Keratinocyte (primary cell): ENCODE measurements at regions not wholly inside any gene's neighbourhood (a gene's known extent, or its start where the extent isn't known, plus 50 kb on each side); places are given as distances from the start of the nearest gene placed in this dataset.

Experiments
- DNase-seq: peaks from one replicate; pipeline ENCODE4 v3.0.0-alpha.2; 2011; ENCODE audit warnings: low read depth, missing footprints, low spot score
- FAIRE-seq: peaks from 2 replicates; lab custom pipeline; 2011; peaks lifted over from hg19 to GRCh38; lab: Jason Lieb, UNC
- H2AFZ ChIP-seq: 2 replicates; pipeline ENCODE4 v1.6.0; 2012; ENCODE audit warnings: low read length, control low read depth, inconsistent platforms; ENCODE audit not compliant: control insufficient read depth
- H3K27ac ChIP-seq: 2 replicates; pipeline ENCODE4 v1.5.1; 2011; ENCODE audit warnings: low read length; ENCODE audit not compliant: control insufficient read depth, insufficient read depth
- H3K27me3 ChIP-seq: 3 replicates; pipeline ENCODE4 v1.6.0; 2011; ENCODE audit warnings: low read length; ENCODE audit not compliant: control insufficient read depth, insufficient read depth; ENCODE audit errors: extremely low read depth
- H3K36me3 ChIP-seq, 2 experiments: 2 replicates in 1 of 2; 3 replicates in 1 of 2; pipeline ENCODE4 v1.5.1; 2011; ENCODE audit warnings: low read length in 2 of 2, mild to moderate bottlenecking in 1 of 2; ENCODE audit not compliant: control insufficient read depth in 2 of 2, insufficient read depth in 2 of 2; ENCODE audit errors: extremely low read depth in 1 of 2
- H3K4me1 ChIP-seq: 3 replicates; pipeline ENCODE4 v1.5.1; 2011; ENCODE audit warnings: low read length; ENCODE audit not compliant: control insufficient read depth, insufficient read depth; ENCODE audit errors: extremely low read depth
- H3K4me2 ChIP-seq: 3 replicates; pipeline ENCODE4 v1.6.0; 2011; ENCODE audit warnings: low read depth, low read length; ENCODE audit not compliant: control insufficient read depth, insufficient read depth; ENCODE audit errors: extremely low read depth
- H3K4me3 ChIP-seq, 3 experiments: fragments of 200-600 bp in 1 of 3; sonication (generic) in 1 of 3; 2 replicates in 2 of 3; 3 replicates in 1 of 3; pipeline ENCODE4 v1.5.1; 2011 to 2016; ENCODE audit warnings: low read length in 3 of 3, mild to moderate bottlenecking in 3 of 3, control low read depth in 2 of 3, inconsistent platforms in 1 of 3, low read depth in 1 of 3, mixed read lengths in 1 of 3, mixed run types in 1 of 3, moderate library complexity in 1 of 3; ENCODE audit not compliant: control insufficient read depth in 2 of 3, insufficient read depth in 2 of 3; ENCODE audit errors: extremely low read depth in 1 of 3
- H3K79me2 ChIP-seq: 2 replicates; pipeline ENCODE4 v1.6.0; 2012; ENCODE audit warnings: low read length; ENCODE audit not compliant: control insufficient read depth, insufficient read depth
- H3K9ac ChIP-seq: 3 replicates; pipeline ENCODE4 v1.6.0; 2011; ENCODE audit warnings: low read length; ENCODE audit not compliant: control insufficient read depth, insufficient read depth; ENCODE audit errors: extremely low read depth
- H3K9me1 ChIP-seq: 3 replicates; pipeline ENCODE4 v1.6.0; 2011; ENCODE audit warnings: low read length; ENCODE audit not compliant: control insufficient read depth, insufficient read depth; ENCODE audit errors: extremely low read depth
- H3K9me3 ChIP-seq: 2 replicates; pipeline ENCODE4 v1.5.1; 2012; ENCODE audit warnings: low read depth, low read length; ENCODE audit not compliant: control insufficient read depth
- H4K20me1 ChIP-seq: 3 replicates; pipeline ENCODE4 v1.6.0; 2011; ENCODE audit warnings: low read length; ENCODE audit not compliant: control insufficient read depth, insufficient read depth; ENCODE audit errors: extremely low read depth
- EZH2 ChIP-seq: IDR thresholded peaks from one replicate; pipeline ENCODE4 v1.6.1; 2012; ENCODE audit warnings: inconsistent platforms, mild to moderate bottlenecking, low read length, moderate library complexity
- dilution Hi-C: fragments of 300-500 bp; cut with MboI; formaldehyde crosslinking; loops from one replicate; pipeline ENCODE4 v1.7.0; 2020; ENCODE audit warnings: low sequenced_read_pairs; ENCODE audit not compliant: extremely low pct_ligation_motif_present
- TF ChIP-seq, protein P1 (sequence below), 3 experiments: IDR thresholded peaks in 1 of 3; conservative IDR thresholded peaks in 1 of 3; optimal IDR thresholded peaks in 1 of 3; 2 replicates in 2 of 3; 3 replicates in 1 of 3; pipeline versions ENCODE3 to v1.5.1; 2011; ENCODE audit warnings: low read length in 3 of 3, mild to moderate bottlenecking in 3 of 3, moderate library complexity in 2 of 3, control low read depth in 1 of 3, inconsistent platforms in 1 of 3; ENCODE audit not compliant: insufficient read depth in 2 of 3; ENCODE audit errors: extremely low read depth in 1 of 3

GRCh38 chr11:116535120-116535519 is 237.7 kb downstream of the BUD13 start:
- dilution Hi-C loops, result no loop called here
- no peak overlapping the region for H3K4me3 ChIP-seq
- no peaks in the 10 kb centered on the region for H3K79me2 ChIP-seq
- H3K9me1 ChIP-seq, result no peaks in the 10 kb centered on the region
- peaks cover 9% of the 10 kb centered on the region for H3K27me3 ChIP-seq
- no peaks in the 10 kb centered on the region for H3K4me1 ChIP-seq
- DNase-seq (no peak), FAIRE-seq (no peak)
- H3K36me3 ChIP-seq, result no peaks in the 10 kb centered on the region
- H2AFZ ChIP-seq, result no peak overlapping the region
- TF ChIP-seq, protein P1, sequence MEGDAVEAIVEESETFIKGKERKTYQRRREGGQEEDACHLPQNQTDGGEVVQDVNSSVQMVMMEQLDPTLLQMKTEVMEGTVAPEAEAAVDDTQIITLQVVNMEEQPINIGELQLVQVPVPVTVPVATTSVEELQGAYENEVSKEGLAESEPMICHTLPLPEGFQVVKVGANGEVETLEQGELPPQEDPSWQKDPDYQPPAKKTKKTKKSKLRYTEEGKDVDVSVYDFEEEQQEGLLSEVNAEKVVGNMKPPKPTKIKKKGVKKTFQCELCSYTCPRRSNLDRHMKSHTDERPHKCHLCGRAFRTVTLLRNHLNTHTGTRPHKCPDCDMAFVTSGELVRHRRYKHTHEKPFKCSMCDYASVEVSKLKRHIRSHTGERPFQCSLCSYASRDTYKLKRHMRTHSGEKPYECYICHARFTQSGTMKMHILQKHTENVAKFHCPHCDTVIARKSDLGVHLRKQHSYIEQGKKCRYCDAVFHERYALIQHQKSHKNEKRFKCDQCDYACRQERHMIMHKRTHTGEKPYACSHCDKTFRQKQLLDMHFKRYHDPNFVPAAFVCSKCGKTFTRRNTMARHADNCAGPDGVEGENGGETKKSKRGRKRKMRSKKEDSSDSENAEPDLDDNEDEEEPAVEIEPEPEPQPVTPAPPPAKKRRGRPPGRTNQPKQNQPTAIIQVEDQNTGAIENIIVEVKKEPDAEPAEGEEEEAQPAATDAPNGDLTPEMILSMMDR (optimal IDR thresholded peaks at IDR 0.05 in 1 of 3, IDR thresholded peaks at IDR 0.05 in 1 of 3, conservative IDR thresholded peaks at IDR 0.05 in 1 of 3; ENCODE audit: extremely low read depth in 1 of 3, insufficient read depth in 2 of 3, low read length in 3 of 3), result no peak
- no peak for TF ChIP-seq EZH2
- H4K20me1 ChIP-seq, result no peaks in the 10 kb centered on the region
- H3K9me3 ChIP-seq, result no peaks in the 10 kb centered on the region
- H3K27ac ChIP-seq, result no peak overlapping the region
- no peak overlapping the region for H3K4me2 ChIP-seq
- no peak overlapping the region for H3K9ac ChIP-seq

GRCh38 chr11:116534270-116534975 is 238.4 kb downstream of the BUD13 start:
- Histone ChIP-seq H3K79me2 (no peaks in the 10 kb centered on the region), H2AFZ (no peak overlapping the region), H3K27ac (no peak overlapping the region), H3K9me1 (no peaks in the 10 kb centered on the region), H3K9me3 (no peaks in the 10 kb centered on the region), H3K4me2 (no peak overlapping the region), H3K4me3 (no peak overlapping the region), H3K9ac (no peak overlapping the region), H4K20me1 (no peaks in the 10 kb centered on the region), H3K4me1 (no peaks in the 10 kb centered on the region), H3K36me3 (no peaks in the 10 kb centered on the region), H3K27me3 (peaks cover 9% of the 10 kb centered on the region)
- no peak for DNase-seq
- FAIRE-seq, result no peak
- dilution Hi-C loops, result no loop called here
- TF ChIP-seq, protein P1 (optimal IDR thresholded peaks at IDR 0.05 in 1 of 3, IDR thresholded peaks at IDR 0.05 in 1 of 3, conservative IDR thresholded peaks at IDR 0.05 in 1 of 3; ENCODE audit: extremely low read depth in 1 of 3, insufficient read depth in 2 of 3, low read length in 3 of 3), result no peak
- no peak for TF ChIP-seq EZH2
